ENCODE measurements at regions not wholly inside any gene's neighbourhood (a gene's known extent, or its start where the extent isn't known, plus 50 kb on each side); places are given as distances from the start of the nearest gene placed in this dataset.

- H3K27ac Mint-ChIP-seq = no peak overlapping the region
- DNase-seq (ENCODE audit: low spot score) (no peak), ATAC-seq (no peak)
- H3K4me1 Mint-ChIP-seq = no peaks in the 10 kb centered on the region
- ChIA-PET POLR2A (no interaction called here), CTCF (no interaction called here)
- TF ChIP-seq E2F4 (CRISPR knock-in tag; IDR thresholded peaks at IDR 0.05; ENCODE audit: borderline replicate concordance, low read depth) (no peak), JUN (CRISPR knock-in tag; IDR thresholded peaks at IDR 0.05) (no peak), CTCF (IDR thresholded peaks at IDR 0.05) (no peak), PREB (CRISPR knock-in tag; IDR thresholded peaks at IDR 0.05; ENCODE audit: borderline replicate concordance) (no peak), ATF1 (CRISPR knock-in tag; IDR thresholded peaks at IDR 0.05) (no peak), E2F5 (CRISPR knock-in tag; IDR thresholded peaks at IDR 0.05) (no peak), USF1 (CRISPR knock-in tag; IDR thresholded peaks at IDR 0.05) (no peak), TCF7 (CRISPR knock-in tag; IDR thresholded peaks at IDR 0.05; ENCODE audit: low read depth) (no peak), MXD4 (CRISPR knock-in tag; IDR thresholded peaks at IDR 0.05; ENCODE audit: borderline replicate concordance) (no peak), ZBTB21 (CRISPR knock-in tag; IDR thresholded peaks at IDR 0.05; ENCODE audit: borderline replicate concordance) (no peak), CREB1 (CRISPR knock-in tag; IDR thresholded peaks at IDR 0.05) (no peak), FOXP1 (CRISPR knock-in tag; IDR thresholded peaks at IDR 0.05; ENCODE audit: borderline replicate concordance) (no peak), GTF2I (CRISPR knock-in tag; conservative IDR thresholded peaks at IDR 0.05) (no peak), FOXK1 (CRISPR knock-in tag; IDR thresholded peaks at IDR 0.05) (no peak), ELF4 (CRISPR knock-in tag; IDR thresholded peaks at IDR 0.05; ENCODE audit: low read depth) (no peak), SP1 (CRISPR knock-in tag; conservative IDR thresholded peaks at IDR 0.05) (no peak), ESRRA (CRISPR knock-in tag; IDR thresholded peaks at IDR 0.05; ENCODE audit: borderline replicate concordance) (no peak), E2F1 (CRISPR knock-in tag; IDR thresholded peaks at IDR 0.05) (no peak)
- H3K27me3 Mint-ChIP-seq (ENCODE audit: low read depth) = no peaks in the 10 kb centered on the region
- peaks cover 3% of the 10 kb centered on the region; the same call in 1 of the 2 replicates for H3K36me3 Mint-ChIP-seq
- no peak overlapping the region for H3K4me3 Mint-ChIP-seq
- H3K9me3 Mint-ChIP-seq = peaks cover 11% of the 10 kb centered on the region
These were observed 244.2 kb upstream of the F9 start for GRCh38 chrX:139286342-139286741.

GRCh38 chrX:139267851-139268250 lies 262.7 kb upstream of the F9 start:
- ChIA-PET POLR2A (no interaction called here), CTCF (no interaction called here)
- ATAC-seq = no peak
- no peak overlapping the region for H3K27ac Mint-ChIP-seq
- no peaks in the 10 kb centered on the region for H3K9me3 Mint-ChIP-seq
- H3K36me3 Mint-ChIP-seq = no peaks in the 10 kb centered on the region
- DNase-seq (ENCODE audit: low spot score) = no peak
- no peaks in the 10 kb centered on the region for H3K27me3 Mint-ChIP-seq (ENCODE audit: low read depth)
- peaks cover 5% of the 10 kb centered on the region; the same call in 1 of the 2 replicates for H3K4me1 Mint-ChIP-seq
- no peak overlapping the region for H3K4me3 Mint-ChIP-seq
- TF ChIP-seq AR (CRISPR knock-in tag; IDR thresholded peaks at IDR 0.05) = no peak
- no peak for TF ChIP-seq RORB (CRISPR knock-in tag; IDR thresholded peaks at IDR 0.05)
- TF ChIP-seq ZNF396 (CRISPR knock-in tag; IDR thresholded peaks at IDR 0.05; ENCODE audit: borderline replicate concordance) = no peak
- no peak for TF ChIP-seq PRDM15 (CRISPR knock-in tag; IDR thresholded peaks at IDR 0.05)
- TF ChIP-seq NR2C2 (CRISPR knock-in tag; IDR thresholded peaks at IDR 0.05) = no peak
- no peak for TF ChIP-seq PRRX2 (CRISPR knock-in tag; IDR thresholded peaks at IDR 0.05)

All from WTC11 (cell line).